Trophoblast cell (in vitro differentiated cells and primary cell): ENCODE measurements at regions not wholly inside any gene's neighbourhood (a gene's known extent, or its start where the extent isn't known, plus 50 kb on each side); places are given as distances from the start of the nearest gene placed in this dataset.
A peak's percentile ranks its signal among the peaks of the same experiment; 100 is the strongest.

Experiments used
- DNase-seq, 2 donors: peaks; one replicate each; pipeline ENCODE4 v3.0.0-alpha.2; 2016
- H2AFZ ChIP-seq: 2 replicates; pipeline ENCODE4 v1.6.1; 2013; ENCODE audit warnings: low read length, moderate library complexity, mild to moderate bottlenecking; ENCODE audit not compliant: insufficient read depth, poor library complexity
- H2AK5ac ChIP-seq: 2 replicates; pipeline ENCODE4 v1.6.1; 2013; ENCODE audit warnings: mild to moderate bottlenecking, low read length
- H2BK120ac ChIP-seq: 2 replicates; pipeline ENCODE4 v1.6.1; 2013; ENCODE audit warnings: low read length, mild to moderate bottlenecking, moderate library complexity; ENCODE audit not compliant: insufficient read depth, poor library complexity
- H2BK12ac ChIP-seq: 2 replicates; pipeline ENCODE4 v1.6.1; 2013; ENCODE audit warnings: mild to moderate bottlenecking, low read length, moderate library complexity
- H2BK5ac ChIP-seq: 2 replicates; pipeline ENCODE4 v1.6.1; 2013; ENCODE audit warnings: low read length, low read depth, moderate library complexity, mild to moderate bottlenecking; ENCODE audit not compliant: poor library complexity
- H3K14ac ChIP-seq: 2 replicates; pipeline ENCODE4 v1.6.1; 2013; ENCODE audit warnings: mild to moderate bottlenecking, low read length
- H3K18ac ChIP-seq: 2 replicates; pipeline ENCODE4 v1.6.1; 2013; ENCODE audit warnings: mild to moderate bottlenecking, low read length
- H3K23ac ChIP-seq: 2 replicates; pipeline ENCODE4 v1.6.1; 2013; ENCODE audit warnings: low read length
- H3K27ac ChIP-seq: 2 replicates; pipeline ENCODE4 v1.5.1; 2013; ENCODE audit warnings: low read depth, mild to moderate bottlenecking, inconsistent platforms, low read length, moderate library complexity
- H3K27me3 ChIP-seq: 2 replicates; pipeline ENCODE4 v1.6.1; 2013; ENCODE audit warnings: inconsistent platforms, mild to moderate bottlenecking, low read length, moderate library complexity; ENCODE audit not compliant: insufficient read depth
- H3K36me3 ChIP-seq, 2 experiments: 1 replicate in 1 of 2; 2 replicates in 1 of 2; pipeline ENCODE4 v1.6.1; 2013; ENCODE audit warnings: low read length in 2 of 2, mild to moderate bottlenecking in 2 of 2, moderate library complexity in 1 of 2; ENCODE audit not compliant: insufficient read depth in 2 of 2, control insufficient read depth in 1 of 2
- H3K4ac ChIP-seq: 2 replicates; pipeline ENCODE4 v1.6.1; 2013; ENCODE audit warnings: low read depth, mild to moderate bottlenecking, low read length, moderate library complexity
- H3K4me1 ChIP-seq, 2 experiments: 1 replicate in 1 of 2; 2 replicates in 1 of 2; pipeline ENCODE4 v1.6.1; 2013; ENCODE audit warnings: low read length in 2 of 2, mild to moderate bottlenecking in 2 of 2, moderate library complexity in 1 of 2; ENCODE audit not compliant: insufficient read depth in 2 of 2, control insufficient read depth in 1 of 2
- H3K4me2 ChIP-seq: 2 replicates; pipeline ENCODE4 v1.6.1; 2013; ENCODE audit warnings: inconsistent platforms, mild to moderate bottlenecking, low read length, moderate library complexity
- H3K4me3 ChIP-seq: 2 replicates; pipeline ENCODE4 v1.5.1; 2013; ENCODE audit warnings: mild to moderate bottlenecking, low read depth, low read length, inconsistent platforms
- H3K79me1 ChIP-seq: one replicate; pipeline ENCODE4 v1.6.1; 2013; ENCODE audit warnings: low read length
- H3K79me2 ChIP-seq: 2 replicates; pipeline ENCODE4 v1.6.1; 2013; ENCODE audit warnings: low read length, mild to moderate bottlenecking; ENCODE audit not compliant: control insufficient read depth, insufficient read depth, poor library complexity
- H3K9ac ChIP-seq: 2 replicates; pipeline ENCODE4 v1.6.1; 2013; ENCODE audit warnings: mild to moderate bottlenecking, low read length
- H3K9me3 ChIP-seq: 2 replicates; pipeline ENCODE4 v1.6.1; 2013; ENCODE audit warnings: low read depth, mild to moderate bottlenecking, control low read depth, inconsistent platforms, low read length; ENCODE audit not compliant: insufficient read depth
- H4K12ac ChIP-seq: 2 replicates; pipeline ENCODE4 v1.6.1; 2013; ENCODE audit warnings: low read depth, mild to moderate bottlenecking, low read length, moderate library complexity
- H4K8ac ChIP-seq: 2 replicates; pipeline ENCODE4 v1.6.1; 2013; ENCODE audit warnings: low read depth, mild to moderate bottlenecking, low read length, moderate library complexity
- H4K91ac ChIP-seq: one replicate; pipeline ENCODE4 v1.6.1; 2013; ENCODE audit warnings: low read depth, mild to moderate bottlenecking, low read length, moderate library complexity
- WGBS: extraction: QIAGEN DNeasy Blood & Tissue Kit; methylation state at CpG from one replicate; pipeline ENCODE4 v1.1.7; 2013; ENCODE audit warnings: missing lambda C conversion rate; ENCODE audit not compliant: insufficient read length, insufficient coverage; ENCODE audit errors: extremely low coverage; 5-methylcytosine and 5-hydroxymethylcytosine counted together

- H3K23ac ChIP-seq, result no peak overlapping the region
- H2BK120ac ChIP-seq, result no peak overlapping the region
- H3K27ac ChIP-seq, result no peak overlapping the region
- H3K9me3 ChIP-seq, result no peaks in the 10 kb centered on the region
- H3K4me1 ChIP-seq, result peaks cover 3 to 4% of the 10 kb centered on the region in 2 experiments
- no peak overlapping the region for H3K18ac ChIP-seq
- no peak overlapping the region for H3K9ac ChIP-seq
- H3K4me2 ChIP-seq, result no peak overlapping the region
- H2AK5ac ChIP-seq, result no peak overlapping the region
- no peaks in the 10 kb centered on the region for H3K27me3 ChIP-seq
- no peak for DNase-seq
- H3K79me1 ChIP-seq, result no peaks in the 10 kb centered on the region
- no peak overlapping the region for H4K91ac ChIP-seq
- no peak overlapping the region for H3K4me3 ChIP-seq
- H2BK5ac ChIP-seq, result no peak overlapping the region
- H3K36me3 ChIP-seq, result peaks cover 0 to 1% of the 10 kb centered on the region in 2 experiments
- H2AFZ ChIP-seq, result no peak overlapping the region
- H2BK12ac ChIP-seq, result no peak overlapping the region
- no peak overlapping the region for H4K8ac ChIP-seq
- no peaks in the 10 kb centered on the region for H3K79me2 ChIP-seq
- H3K14ac ChIP-seq, result no peak overlapping the region
- no peak overlapping the region for H4K12ac ChIP-seq
- no peak overlapping the region for H3K4ac ChIP-seq
Observed at GRCh38 chr12:92370828-92371227, 225.2 kb upstream of the BTG1 start.

DNA sequence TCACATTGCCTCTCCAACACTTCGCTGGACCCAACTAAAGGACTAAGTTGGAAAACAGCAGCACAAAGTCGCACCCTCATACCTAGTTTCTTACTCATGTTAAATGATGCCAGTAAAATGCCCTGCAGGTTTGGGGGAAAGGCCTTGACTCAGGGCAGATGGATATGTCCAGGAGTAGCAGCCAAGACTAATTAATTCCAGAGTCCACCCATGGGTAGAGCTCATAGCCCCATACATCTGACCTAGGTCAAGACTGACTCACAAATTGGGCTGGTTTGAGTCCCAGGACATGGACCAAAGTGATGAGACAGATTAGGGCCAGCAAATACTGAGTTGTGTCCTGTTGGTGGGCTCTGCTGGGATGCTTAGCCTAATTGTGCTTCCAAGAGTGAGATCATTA is 224.0 kb upstream of the BTG1 start:
- H3K79me2 ChIP-seq, result no peaks in the 10 kb centered on the region
- DNase-seq, result no peak
- no CpG with 5 or more reads among the region's 2 CpGs for WGBS

GRCh38 chr12:92369056-92369455 is 223.4 kb upstream of the BTG1 start:
- Histone ChIP-seq H3K79me1 (peaks cover 2% of the 10 kb centered on the region), H2BK5ac (no peak overlapping the region), H3K14ac (no peak overlapping the region), H4K12ac (no peak overlapping the region), H3K18ac (no peak overlapping the region), H3K4me2 (no peak overlapping the region), H3K36me3 (peaks cover 0 to 1% of the 10 kb centered on the region in 2 experiments), H2AK5ac (no peak overlapping the region), H4K91ac (no peak overlapping the region), H2BK12ac (no peak overlapping the region), H2BK120ac (no peak overlapping the region), H4K8ac (no peak overlapping the region), H3K4ac (no peak overlapping the region), H3K9me3 (no peaks in the 10 kb centered on the region), H2AFZ (no peak overlapping the region), H3K27me3 (no peaks in the 10 kb centered on the region), H3K79me2 (no peaks in the 10 kb centered on the region), H3K4me3 (no peak overlapping the region), H3K4me1 (peaks cover 6 to 8% of the 10 kb centered on the region in 2 experiments), H3K27ac (no peak overlapping the region), H3K23ac (no peak overlapping the region), H3K9ac (no peak overlapping the region)
- DNase-seq, result no peak
- no CpG with 5 or more reads among the region's 3 CpGs for WGBS

More for the DNA sequence above, 224.0 kb upstream of the BTG1 start:
- Histone ChIP-seq H2BK5ac (no peak overlapping the region), H3K36me3 (peaks cover 0 to 1% of the 10 kb centered on the region in 2 experiments), H2BK12ac (peak overlapping the region; percentile 95), H3K4me3 (no peak overlapping the region), H3K27ac (no peak overlapping the region), H3K4me2 (no peak overlapping the region), H2AFZ (no peak overlapping the region), H3K4me1 (peaks cover 3 to 4% of the 10 kb centered on the region in 2 experiments), H3K9me3 (no peaks in the 10 kb centered on the region), H3K18ac (no peak overlapping the region), H3K4ac (no peak overlapping the region), H4K8ac (no peak overlapping the region), H2BK120ac (no peak overlapping the region), H4K91ac (no peak overlapping the region), H3K79me1 (no peaks in the 10 kb centered on the region), H3K9ac (no peak overlapping the region), H4K12ac (no peak overlapping the region), H2AK5ac (no peak overlapping the region), H3K23ac (no peak overlapping the region), H3K27me3 (no peaks in the 10 kb centered on the region), H3K14ac (no peak overlapping the region)

GRCh38 chr12:92365836-92366235 is 220.2 kb upstream of the BTG1 start:
- WGBS, result no CpG with 5 or more reads among the region's 2 CpGs
- H3K9ac ChIP-seq, result no peak overlapping the region
- no peak overlapping the region for H3K4me3 ChIP-seq
- H3K4ac ChIP-seq, result no peak overlapping the region
- no peak overlapping the region for H2AFZ ChIP-seq
- H4K8ac ChIP-seq, result no peak overlapping the region
- no peaks in the 10 kb centered on the region for H3K9me3 ChIP-seq
- H2BK120ac ChIP-seq, result no peak overlapping the region
- no peaks in the 10 kb centered on the region for H3K27me3 ChIP-seq
- H3K23ac ChIP-seq, result no peak overlapping the region
- no peak overlapping the region for H3K4me2 ChIP-seq
- H2BK5ac ChIP-seq, result no peak overlapping the region
- H2AK5ac ChIP-seq, result no peak overlapping the region
- no peak for DNase-seq
- no peak overlapping the region for H2BK12ac ChIP-seq
- no peak overlapping the region for H4K12ac ChIP-seq
- no peak overlapping the region for H3K27ac ChIP-seq
- H4K91ac ChIP-seq, result no peak overlapping the region
- H3K79me1 ChIP-seq, result peaks cover 4% of the 10 kb centered on the region
- no peak overlapping the region for H3K14ac ChIP-seq
- H3K36me3 ChIP-seq, result no peaks in the 10 kb centered on the region
- no peaks in the 10 kb centered on the region for H3K79me2 ChIP-seq
- no peak overlapping the region for H3K18ac ChIP-seq
- H3K4me1 ChIP-seq, result peaks cover 8 to 9% of the 10 kb centered on the region in 2 experiments
